Fibroblast of lung (primary cell): ENCODE measurements at regions not wholly inside any gene's neighbourhood (a gene's known extent, or its start where the extent isn't known, plus 50 kb on each side); places are given as distances from the start of the nearest gene placed in this dataset.

ENCODE experiments used
- DNase-seq, 2 donors: peaks; one replicate each; pipeline versions ENCODE4 v3.0.0 to v3.0.0-alpha.2; 2010; ENCODE audit warnings: low read depth in 2 of 2
- H2AFZ ChIP-seq: 2 replicates; pipeline ENCODE4 v1.5.1; 2012; ENCODE audit warnings: low read length, control low read depth, inconsistent platforms
- H3K27ac ChIP-seq: 2 replicates; pipeline ENCODE4 v1.5.1; 2011; ENCODE audit warnings: low read length, control low read depth; ENCODE audit not compliant: insufficient read depth
- H3K27me3 ChIP-seq: 2 replicates; pipeline ENCODE4 v1.5.1; 2011; ENCODE audit warnings: mild to moderate bottlenecking, low read length; ENCODE audit not compliant: control insufficient read depth, insufficient read depth
- H3K36me3 ChIP-seq: 2 replicates; pipeline ENCODE4 v1.5.1; 2011; ENCODE audit warnings: low read length; ENCODE audit not compliant: control insufficient read depth, insufficient read depth
- H3K4me1 ChIP-seq: 2 replicates; pipeline ENCODE4 v1.5.1; 2011; ENCODE audit warnings: low read length; ENCODE audit not compliant: control insufficient read depth, insufficient read depth; ENCODE audit errors: extremely low read depth
- H3K4me2 ChIP-seq: 2 replicates; pipeline ENCODE4 v1.5.1; 2011; ENCODE audit warnings: low read length, control low read depth; ENCODE audit not compliant: insufficient read depth; ENCODE audit errors: extremely low read depth
- H3K4me3 ChIP-seq, 4 experiments: fragments of 200-600 bp in 1 of 4; sonication (generic) in 1 of 4; replicated peaks in 1 of 4; 2 replicates each; pipeline ENCODE4 v1.5.1; 2011 to 2016; ENCODE audit warnings: low read length in 4 of 4, low read depth in 3 of 4, mild to moderate bottlenecking in 3 of 4, control low read depth in 2 of 4, inconsistent platforms in 1 of 4, mixed read lengths in 1 of 4; ENCODE audit not compliant: insufficient read depth in 1 of 4; ENCODE audit errors: control extremely low read depth in 1 of 4
- H3K79me2 ChIP-seq: 2 replicates; pipeline ENCODE4 v1.5.1; 2012; ENCODE audit warnings: mild to moderate bottlenecking, low read length, inconsistent platforms; ENCODE audit not compliant: control insufficient read depth, insufficient read depth
- H3K9ac ChIP-seq: 2 replicates; pipeline ENCODE4 v1.5.1; 2011; ENCODE audit warnings: mild to moderate bottlenecking, low read length, control low read depth; ENCODE audit not compliant: insufficient read depth
- H3K9me3 ChIP-seq: 2 replicates; pipeline ENCODE4 v1.5.1; 2012; ENCODE audit warnings: low read depth, low read length; ENCODE audit not compliant: control insufficient read depth, insufficient read depth
- H4K20me1 ChIP-seq: 2 replicates; pipeline ENCODE4 v1.5.1; 2011; ENCODE audit warnings: low read length; ENCODE audit not compliant: control insufficient read depth, insufficient read depth; ENCODE audit errors: extremely low read depth
- EZH2 ChIP-seq: IDR thresholded peaks from 2 replicates; pipeline ENCODE4 v1.5.1; 2012; ENCODE audit warnings: low read length, control low read depth, mild to moderate bottlenecking; ENCODE audit errors: missing control alignments
- TF ChIP-seq, protein P1 (sequence below), 2 donors: IDR thresholded peaks in 1 of 2; conservative IDR thresholded peaks in 1 of 2; 1 replicate in 1 of 2; 2 replicates in 1 of 2; pipeline ENCODE4 v1.5.1; 2011 to 2012; ENCODE audit warnings: low read length in 2 of 2, control low read depth in 1 of 2, inconsistent platforms in 1 of 2, low read depth in 1 of 2, mild to moderate bottlenecking in 1 of 2

DNA sequence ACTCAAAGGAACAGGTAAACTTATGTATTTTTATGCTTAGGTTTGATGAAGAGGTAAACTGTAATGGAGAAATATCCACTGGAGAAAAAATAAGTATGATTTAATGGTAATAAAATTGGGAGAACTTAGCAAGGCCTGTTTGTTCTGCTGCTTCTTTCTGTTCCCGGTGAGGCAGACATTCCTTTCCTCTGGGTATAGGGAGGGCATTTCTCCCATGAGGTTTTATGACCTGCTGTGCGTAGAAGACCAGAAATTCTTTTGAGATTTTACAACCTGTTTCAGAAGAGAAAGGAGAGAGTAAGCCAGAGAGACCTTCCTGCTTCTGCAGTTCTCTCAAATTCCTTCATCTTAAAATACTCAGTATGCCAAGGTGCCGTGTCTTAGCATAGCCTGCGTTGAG, 139.4 kb upstream of the RMST start:
- H4K20me1 ChIP-seq = no peaks in the 10 kb centered on the region
- no peak overlapping the region for H3K9ac ChIP-seq
- H3K27ac ChIP-seq = no peak overlapping the region
- H2AFZ ChIP-seq = no peak overlapping the region
- H3K79me2 ChIP-seq = no peaks in the 10 kb centered on the region
- H3K27me3 ChIP-seq = no peaks in the 10 kb centered on the region
- TF ChIP-seq, protein P1, sequence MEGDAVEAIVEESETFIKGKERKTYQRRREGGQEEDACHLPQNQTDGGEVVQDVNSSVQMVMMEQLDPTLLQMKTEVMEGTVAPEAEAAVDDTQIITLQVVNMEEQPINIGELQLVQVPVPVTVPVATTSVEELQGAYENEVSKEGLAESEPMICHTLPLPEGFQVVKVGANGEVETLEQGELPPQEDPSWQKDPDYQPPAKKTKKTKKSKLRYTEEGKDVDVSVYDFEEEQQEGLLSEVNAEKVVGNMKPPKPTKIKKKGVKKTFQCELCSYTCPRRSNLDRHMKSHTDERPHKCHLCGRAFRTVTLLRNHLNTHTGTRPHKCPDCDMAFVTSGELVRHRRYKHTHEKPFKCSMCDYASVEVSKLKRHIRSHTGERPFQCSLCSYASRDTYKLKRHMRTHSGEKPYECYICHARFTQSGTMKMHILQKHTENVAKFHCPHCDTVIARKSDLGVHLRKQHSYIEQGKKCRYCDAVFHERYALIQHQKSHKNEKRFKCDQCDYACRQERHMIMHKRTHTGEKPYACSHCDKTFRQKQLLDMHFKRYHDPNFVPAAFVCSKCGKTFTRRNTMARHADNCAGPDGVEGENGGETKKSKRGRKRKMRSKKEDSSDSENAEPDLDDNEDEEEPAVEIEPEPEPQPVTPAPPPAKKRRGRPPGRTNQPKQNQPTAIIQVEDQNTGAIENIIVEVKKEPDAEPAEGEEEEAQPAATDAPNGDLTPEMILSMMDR (conservative IDR thresholded peaks at IDR 0.05 in 1 of 2, IDR thresholded peaks at IDR 0.05 in 1 of 2; ENCODE audit: low read depth in 1 of 2, low read length in 2 of 2) = no peak
- no peak for TF ChIP-seq EZH2
- DNase-seq = no peak
- no peaks in the 10 kb centered on the region for H3K9me3 ChIP-seq
- no peak overlapping the region for H3K4me3 ChIP-seq
- H3K4me2 ChIP-seq = no peak overlapping the region
- H3K36me3 ChIP-seq = no peaks in the 10 kb centered on the region
- H3K4me1 ChIP-seq = no peaks in the 10 kb centered on the region

DNA sequence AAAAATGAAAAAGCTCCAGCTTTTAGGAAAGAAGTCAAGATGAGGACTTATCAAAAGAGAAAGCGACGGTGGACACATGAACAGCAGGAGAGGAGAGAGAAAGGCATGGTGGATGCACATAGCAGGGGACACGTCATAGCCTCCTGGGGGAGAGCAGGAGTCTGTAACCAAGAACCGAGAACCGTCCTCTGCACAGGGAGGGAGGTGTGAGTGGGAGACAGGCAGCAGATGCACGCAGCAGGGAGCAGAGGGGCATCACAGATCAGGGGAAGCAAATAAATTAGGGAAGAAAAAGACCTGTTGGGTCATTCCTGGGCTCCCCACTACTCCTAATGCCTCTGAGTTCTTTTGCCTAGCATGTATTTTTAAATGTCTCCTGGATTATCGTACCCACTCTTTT, 138.1 kb upstream of the RMST start:
- Histone ChIP-seq H3K9me3 (no peaks in the 10 kb centered on the region), H3K4me1 (no peaks in the 10 kb centered on the region), H3K4me3 (no peak overlapping the region), H3K4me2 (no peak overlapping the region), H4K20me1 (no peaks in the 10 kb centered on the region), H3K79me2 (no peaks in the 10 kb centered on the region), H3K27ac (no peak overlapping the region), H2AFZ (no peak overlapping the region), H3K36me3 (no peaks in the 10 kb centered on the region), H3K27me3 (no peaks in the 10 kb centered on the region), H3K9ac (no peak overlapping the region)
- DNase-seq = no peak
- TF ChIP-seq EZH2 = no peak
- TF ChIP-seq, protein P1 (conservative IDR thresholded peaks at IDR 0.05 in 1 of 2, IDR thresholded peaks at IDR 0.05 in 1 of 2; ENCODE audit: low read depth in 1 of 2, low read length in 2 of 2) = no peak

DNA sequence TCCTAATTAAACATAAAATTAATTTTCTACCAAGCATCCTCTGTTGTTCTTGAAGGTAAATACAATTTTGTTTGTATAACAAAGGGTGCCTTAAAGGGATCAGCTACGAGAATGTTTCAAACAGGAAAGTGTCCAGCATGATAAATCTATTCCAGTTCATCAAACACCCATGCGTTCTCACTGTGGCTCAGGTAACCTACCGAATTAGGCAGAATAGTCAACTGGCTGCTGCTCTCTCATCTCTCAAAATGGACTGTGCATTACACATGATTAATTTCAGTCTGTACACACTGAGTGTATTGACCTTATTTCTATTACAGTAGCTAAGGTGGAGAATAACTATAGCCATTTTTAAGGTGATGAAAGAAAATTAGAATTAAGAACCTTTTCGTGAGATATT, 127.5 kb upstream of the RMST start:
- Histone ChIP-seq H4K20me1 (no peaks in the 10 kb centered on the region), H2AFZ (no peak overlapping the region), H3K36me3 (no peaks in the 10 kb centered on the region), H3K27me3 (no peaks in the 10 kb centered on the region), H3K79me2 (no peaks in the 10 kb centered on the region), H3K9ac (no peak overlapping the region), H3K27ac (no peak overlapping the region), H3K9me3 (no peaks in the 10 kb centered on the region), H3K4me1 (no peaks in the 10 kb centered on the region), H3K4me3 (no peak overlapping the region), H3K4me2 (no peak overlapping the region)
- no peak for DNase-seq
- TF ChIP-seq, protein P1 (conservative IDR thresholded peaks at IDR 0.05 in 1 of 2, IDR thresholded peaks at IDR 0.05 in 1 of 2; ENCODE audit: low read depth in 1 of 2, low read length in 2 of 2) = no peak
- no peak for TF ChIP-seq EZH2
